NCI-H1694 treated with DMSO at 0.1 percent for 48 hours (cell line): ENCODE measurements at regions not wholly inside any gene's neighbourhood (a gene's known extent, or its start where the extent isn't known, plus 50 kb on each side); places are given as distances from the start of the nearest gene placed in this dataset.

Experiments used
- DNase-seq: peaks from one replicate; lab custom pipeline; 2025; lab: John Stamatoyannopoulos, UW

DNA sequence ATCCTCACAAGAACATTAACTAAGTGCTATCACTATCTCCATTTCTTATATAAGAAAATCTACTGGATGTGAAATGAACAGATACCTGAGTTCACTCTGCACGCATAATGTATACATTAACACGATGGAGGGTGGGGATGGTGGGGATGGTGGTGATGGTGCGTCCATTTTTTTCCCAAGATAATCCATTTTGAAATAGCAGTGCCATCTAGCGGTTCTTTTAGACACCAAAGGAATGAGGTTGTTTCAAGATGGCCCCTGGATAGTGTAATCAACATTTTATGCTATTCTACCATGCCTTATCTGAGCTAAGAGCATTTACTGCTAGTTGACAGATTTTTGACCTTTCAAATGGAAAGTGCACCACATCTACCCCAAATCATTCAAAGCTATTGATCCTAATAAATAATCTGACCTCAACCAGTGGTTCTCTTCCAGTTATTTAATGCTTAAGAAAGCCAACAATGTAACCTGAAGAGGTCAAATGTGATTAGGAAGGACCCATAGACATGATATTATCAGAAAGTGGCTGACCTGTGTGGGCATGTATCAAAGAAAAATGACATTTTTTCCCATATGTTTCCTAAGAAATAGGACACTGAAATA is 714.7 kb upstream of the TENM4 start:
- DNase-seq, result no peak

DNA sequence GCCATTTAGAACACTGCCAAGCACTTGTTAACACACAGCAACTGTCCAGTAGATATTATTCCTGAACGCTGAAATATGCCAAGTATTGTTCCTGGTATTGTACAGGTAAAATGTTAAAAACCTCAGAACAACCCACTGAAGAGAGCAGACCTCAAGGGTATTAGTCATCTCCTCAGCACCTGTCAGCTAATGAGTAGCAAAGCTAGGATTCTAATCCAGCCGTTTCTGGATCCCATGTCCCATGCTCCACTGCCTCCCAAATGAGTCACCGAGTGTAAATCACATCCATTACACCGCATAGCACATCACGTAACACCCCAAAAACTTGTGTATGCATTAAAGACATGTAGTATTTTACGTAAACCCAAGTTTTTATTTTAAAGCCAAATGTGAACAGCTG is 705.4 kb upstream of the TENM4 start:
- no peak for DNase-seq

DNA sequence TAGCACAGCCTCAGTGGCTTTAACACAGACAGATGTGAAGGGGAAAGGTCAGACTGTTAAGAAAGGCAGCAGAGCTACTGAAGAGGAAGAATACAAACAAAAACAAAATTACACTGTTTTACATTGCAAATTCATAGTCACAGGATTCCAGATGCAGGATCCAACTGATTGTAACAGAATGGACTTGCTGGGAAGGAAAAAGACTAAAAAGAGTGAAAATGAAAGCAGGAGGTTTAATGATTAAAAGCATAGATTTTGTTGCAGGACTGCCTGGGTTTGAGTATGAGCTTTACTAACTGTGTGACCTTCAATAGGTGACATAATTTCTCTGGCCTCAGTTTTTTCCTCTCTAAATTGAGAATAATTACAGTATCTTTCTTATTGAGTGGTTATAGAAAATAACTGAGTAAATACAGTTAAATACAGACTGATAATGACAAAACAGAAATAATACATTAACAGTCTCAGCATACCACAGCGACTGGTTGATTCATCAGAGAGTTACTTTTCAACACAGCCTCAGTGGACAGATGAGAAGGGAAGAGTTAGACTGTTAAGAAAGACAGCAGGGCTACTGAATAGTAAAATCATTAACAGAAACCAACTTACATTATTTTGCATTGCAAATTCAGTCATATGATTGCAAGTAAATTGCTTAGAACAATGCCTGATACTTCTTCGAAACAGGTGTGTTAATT is 704.2 kb upstream of the TENM4 start:
- DNase-seq, result no peak

DNA sequence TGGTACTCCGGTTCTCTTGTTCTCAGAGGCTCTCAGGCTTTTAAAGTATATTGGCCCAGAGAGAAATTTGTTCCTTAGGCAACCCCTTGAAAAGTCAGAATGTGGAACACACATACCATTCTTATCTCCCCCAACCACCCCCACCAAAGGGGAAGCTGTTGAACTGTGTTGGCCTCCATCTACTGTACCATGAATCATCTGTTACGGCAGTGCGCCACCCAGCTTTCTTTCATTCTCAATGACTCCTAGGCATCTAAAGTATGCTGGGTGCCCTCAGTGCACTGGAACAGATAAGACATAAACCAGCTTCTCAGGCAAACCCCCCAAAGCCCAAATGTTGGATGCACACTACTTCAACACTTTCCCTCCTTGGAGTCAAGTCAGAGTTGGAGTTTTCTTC is 696.2 kb upstream of the TENM4 start:
- DNase-seq, result no peak

DNA sequence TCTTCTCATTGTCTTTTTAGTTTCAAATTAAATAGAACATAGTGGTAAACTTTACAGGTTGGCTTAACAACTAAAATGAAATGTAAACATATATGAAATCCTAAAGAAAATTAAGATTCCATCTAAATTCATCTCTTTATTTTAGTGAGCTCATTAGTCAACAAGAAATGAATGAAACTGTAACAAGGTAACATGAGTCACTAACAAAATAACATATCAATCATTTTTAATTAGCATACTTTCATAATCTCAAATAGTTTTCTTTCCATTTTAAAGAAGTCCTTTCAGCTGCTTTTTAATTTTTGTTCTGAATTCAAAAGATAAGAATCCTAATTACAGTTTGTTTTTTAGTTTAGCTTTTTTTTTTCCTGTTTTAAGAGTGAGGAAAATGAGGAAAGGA is 688.6 kb upstream of the TENM4 start:
- no peak for DNase-seq

DNA sequence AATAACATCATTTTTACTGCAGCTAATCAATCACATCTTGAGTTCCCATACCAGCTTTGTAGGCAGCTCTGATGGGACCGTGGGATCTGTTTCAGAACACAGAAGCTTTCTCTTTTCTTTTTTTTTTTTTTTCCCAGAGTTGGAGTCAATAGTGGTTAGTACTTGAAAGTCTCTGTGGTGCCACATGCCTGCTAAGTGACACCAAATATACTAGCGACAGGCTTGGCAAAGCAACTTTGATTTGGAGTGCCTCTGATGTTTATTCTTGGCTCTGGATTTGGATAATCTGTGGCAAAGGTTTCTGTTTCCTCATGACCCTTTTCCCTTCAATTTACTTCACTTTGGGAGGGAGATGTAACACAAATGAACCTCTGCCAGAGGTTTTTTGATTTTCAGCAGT is 681.4 kb upstream of the TENM4 start:
- no peak for DNase-seq

DNA sequence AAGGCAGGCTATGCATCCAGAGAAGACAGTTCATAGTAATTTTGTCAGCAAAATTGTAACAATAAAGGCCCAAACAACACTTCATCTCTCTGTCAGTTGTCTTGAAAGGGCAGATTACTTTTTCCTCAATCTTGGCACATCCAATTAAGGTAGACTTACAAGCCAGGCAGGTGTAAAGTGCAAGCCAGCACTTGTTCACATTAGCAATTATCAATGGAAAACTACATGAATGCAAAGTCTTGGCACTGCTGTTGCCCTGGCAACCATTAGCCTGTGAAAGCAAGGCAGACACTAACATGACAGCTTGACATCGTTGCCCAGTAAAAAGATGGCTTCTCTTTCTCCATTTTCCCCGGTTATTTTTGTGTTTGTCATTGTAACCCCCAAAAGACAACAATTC is 677.2 kb upstream of the TENM4 start:
- no peak for DNase-seq

DNA sequence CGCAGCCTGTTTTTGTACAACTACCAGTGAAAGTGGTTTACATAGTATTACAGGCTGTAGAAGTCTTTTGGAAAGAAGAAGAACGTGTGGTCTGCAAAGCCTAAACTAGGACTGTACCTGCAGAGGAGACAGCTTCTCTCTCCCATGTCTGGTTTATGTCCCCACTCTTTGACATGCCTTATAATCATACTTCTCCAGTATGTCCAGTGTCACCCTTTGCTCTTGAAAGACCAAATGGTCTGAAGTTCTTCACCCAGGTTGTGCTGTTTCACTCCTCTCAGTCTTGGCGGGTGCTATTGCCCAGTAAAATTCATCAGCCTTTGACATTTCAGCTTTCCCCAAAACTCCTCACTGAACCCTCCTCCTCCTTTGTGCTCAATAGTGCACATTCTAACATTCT is 676.0 kb upstream of the TENM4 start:
- no peak for DNase-seq

DNA sequence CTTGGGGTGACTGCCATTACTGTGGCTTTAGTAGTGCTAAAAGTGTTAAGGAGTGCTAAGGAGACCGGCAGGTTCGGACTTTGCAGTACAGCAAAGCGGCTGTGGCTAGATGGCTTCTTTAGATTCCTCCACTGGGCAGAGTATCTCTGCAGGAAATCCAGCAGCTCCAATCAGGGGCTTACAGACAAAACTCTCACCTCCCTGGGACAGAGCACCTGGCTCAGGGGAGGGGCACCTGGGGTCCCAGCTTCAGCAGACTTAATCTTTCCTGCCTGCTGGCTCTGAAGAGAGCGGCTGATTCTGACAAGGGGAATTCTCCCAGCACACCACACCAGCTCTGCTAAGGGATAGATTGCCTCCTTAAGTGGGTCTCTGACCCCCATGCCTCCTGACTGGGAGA is 668.8 kb upstream of the TENM4 start:
- no peak for DNase-seq

DNA sequence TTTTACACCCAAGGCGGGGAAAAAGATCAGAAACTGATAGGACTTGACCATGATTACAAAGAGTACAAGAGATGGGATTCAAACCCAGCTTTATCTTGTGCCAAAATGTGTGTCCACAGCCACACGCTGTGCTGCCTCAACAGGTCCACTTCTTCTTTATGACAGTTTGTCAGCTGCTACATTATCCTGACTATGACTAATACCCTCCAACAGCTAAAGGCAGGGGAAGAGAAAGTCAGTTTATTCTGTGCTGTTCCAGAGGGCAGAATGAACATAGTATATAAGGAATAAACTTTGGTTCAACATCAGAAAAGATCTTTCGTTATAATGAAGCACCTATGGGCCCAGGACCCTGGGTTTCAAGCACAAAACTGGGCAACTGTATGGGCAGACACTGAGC is 668.2 kb upstream of the TENM4 start:
- no peak for DNase-seq

DNA sequence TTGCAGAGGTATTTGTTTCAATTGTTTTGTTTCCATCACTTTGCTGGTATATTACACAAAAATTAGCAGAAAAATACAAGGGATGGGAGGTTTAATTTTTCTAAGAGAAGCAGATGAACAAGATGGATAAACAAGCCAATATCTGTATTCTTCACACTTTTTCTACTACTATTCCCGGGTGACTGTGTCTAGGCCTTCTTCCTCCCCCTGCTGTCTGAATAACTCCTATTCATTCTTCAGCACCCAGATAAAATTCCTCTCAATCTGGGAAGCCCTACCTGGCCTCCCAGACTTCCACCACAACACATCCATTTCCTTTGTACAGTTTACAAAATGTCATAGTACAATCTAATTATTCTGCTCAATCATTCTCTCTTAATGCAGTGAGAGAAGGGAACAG is 666.6 kb upstream of the TENM4 start:
- no peak for DNase-seq

DNA sequence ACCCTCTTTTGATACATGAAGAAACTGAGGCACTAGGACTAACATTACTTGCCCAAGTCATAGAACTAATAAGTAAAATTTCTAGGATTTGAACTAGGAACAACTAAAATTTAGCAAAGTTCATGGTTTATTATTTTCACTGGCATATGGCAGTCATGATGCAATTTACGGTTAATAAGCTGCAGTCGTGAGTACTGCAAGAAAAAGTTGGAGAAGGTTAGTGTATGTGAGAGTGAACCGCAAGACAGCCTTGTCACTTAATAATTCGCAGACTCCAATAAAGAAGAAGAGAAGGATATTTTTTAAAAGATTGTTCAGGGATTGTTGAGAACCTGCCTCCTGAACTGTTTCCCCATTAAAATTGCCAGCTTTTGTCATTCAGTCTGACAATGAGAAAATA is 663.4 kb upstream of the TENM4 start:
- no peak for DNase-seq

DNA sequence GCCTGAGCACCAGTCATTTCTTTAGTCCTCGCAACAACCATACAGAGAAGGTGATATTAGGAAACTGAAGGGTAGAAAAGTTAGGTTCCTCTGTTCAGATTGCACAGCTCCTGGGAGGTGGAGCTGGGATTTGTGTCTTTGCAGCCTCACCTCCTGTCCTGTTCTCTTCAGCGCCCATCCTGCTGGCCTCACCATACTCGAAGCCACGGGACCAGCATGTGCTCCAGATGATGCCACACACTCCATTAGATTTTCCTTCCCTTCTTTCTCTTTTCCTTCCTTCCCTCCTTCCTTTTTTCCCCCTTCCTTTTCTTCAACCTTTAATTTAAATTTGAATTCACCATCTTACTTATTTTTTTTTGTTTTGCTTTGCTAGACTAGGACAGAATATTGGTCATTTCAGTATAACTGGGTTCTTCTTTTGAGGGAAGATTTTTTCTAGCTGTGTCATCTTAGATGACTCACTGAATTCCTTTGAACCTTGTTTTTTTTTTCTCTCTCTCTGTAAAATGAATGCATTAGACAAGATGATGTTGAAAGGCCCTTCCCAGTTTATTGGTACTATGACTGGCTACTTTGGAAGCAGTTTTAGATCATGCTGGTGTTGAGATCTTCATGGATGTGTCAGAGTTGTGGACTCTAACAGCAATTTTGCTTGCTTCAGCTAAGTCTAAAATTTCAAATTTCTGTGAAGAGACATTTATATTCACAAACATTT is 662.5 kb upstream of the TENM4 start:
- DNase-seq, result no peak

DNA sequence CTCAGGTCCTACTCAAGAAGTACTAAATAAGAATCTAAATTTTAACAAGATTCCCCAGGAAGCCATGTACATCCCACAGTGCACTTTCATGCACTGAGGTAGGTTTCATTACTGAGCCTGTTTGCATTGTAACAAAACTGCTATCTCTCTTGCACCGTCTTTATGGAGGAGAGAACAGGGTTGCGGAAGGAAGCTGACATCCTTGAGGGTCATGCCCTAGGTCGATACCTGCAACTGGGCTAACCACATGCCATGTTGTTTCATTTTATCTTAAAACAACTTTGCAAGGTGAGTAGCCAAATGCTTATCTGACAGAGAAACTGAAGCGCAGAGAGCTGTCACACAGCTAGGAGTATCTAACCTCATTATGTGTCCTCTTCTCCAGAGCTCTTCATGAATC is 656.3 kb upstream of the TENM4 start:
- no peak for DNase-seq

DNA sequence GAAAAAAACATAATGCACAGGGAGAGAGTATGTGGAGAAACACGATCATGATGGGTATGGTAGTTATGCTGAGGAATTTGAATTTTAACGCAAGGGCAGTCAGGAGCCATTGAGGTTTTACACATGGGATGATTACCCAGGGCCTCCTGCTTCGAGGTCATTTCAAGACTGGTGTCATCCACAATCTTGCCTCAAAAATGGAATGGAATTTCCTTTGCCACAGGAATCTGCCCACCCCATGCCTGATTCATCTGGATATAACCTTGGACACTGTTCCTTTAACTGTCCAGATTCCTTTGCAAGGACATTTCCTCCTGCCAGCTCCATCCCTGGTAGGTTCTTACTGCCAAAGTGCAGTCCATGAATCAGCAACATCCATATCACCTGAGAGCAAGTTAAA is 655.9 kb upstream of the TENM4 start:
- no peak for DNase-seq

DNA sequence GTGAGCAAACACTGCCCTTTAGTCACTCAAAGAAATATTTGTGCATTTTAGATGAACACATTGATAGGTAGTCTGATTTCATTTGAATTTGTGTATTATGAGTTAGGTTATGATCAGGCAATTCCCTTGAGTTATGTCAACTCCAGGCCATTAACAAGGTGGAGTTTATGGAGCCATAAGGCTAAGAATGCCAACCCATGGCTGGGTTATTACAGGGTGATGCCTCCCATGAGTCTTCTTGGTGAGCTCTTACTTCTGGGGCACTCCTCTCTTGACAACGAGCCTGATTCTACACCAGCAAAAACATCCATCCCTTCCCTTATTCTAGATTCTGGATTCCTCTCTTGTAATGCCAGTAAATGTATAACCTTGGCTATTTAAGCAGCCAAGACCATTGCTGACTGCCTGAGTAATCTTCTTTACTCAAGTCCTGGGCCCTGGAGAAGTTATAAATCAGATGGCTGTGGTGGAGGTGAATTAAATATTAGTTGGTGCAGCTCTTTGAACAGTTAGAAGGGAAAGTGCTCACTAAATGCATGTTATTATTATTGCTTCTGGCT is 645.7 kb upstream of the TENM4 start:
- DNase-seq, result no peak

DNA sequence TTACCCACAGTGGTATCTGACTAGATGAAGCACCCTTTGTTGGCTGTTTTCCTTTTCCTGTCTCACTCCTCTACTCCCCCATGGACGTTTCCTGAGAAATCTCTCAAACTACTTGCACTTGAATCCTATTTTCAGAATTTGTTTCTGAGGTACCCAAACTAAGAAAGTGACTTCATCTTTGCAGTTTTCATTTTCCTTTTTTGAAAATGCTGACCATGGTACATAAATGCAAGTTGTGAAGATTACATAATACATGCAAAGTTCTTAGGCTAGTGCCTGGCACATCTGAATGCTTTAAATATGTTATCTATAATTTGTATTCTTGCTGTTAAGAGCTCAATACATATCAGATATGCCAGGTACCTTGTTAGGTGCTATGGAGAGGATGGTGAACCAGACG is 644.7 kb upstream of the TENM4 start:
- DNase-seq, result no peak

DNA sequence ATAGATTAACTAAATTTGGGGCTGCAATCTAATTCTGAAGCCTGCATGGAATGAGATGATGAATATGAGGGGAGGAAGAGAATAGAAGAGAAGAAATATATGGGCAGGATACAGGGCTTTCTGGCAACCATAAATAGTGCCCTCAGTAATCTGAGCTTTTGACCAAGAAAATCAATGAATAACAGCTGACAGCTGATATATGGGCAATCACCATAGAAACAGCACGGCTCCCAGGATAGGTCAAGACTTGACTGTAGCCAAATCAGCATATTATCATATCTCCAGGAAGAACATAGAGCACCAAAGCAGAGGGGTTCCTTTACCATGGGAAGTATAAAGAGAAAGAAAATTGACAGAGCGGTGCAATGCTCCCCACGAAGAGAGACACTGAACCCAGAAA is 643.8 kb upstream of the TENM4 start:
- no peak for DNase-seq

DNA sequence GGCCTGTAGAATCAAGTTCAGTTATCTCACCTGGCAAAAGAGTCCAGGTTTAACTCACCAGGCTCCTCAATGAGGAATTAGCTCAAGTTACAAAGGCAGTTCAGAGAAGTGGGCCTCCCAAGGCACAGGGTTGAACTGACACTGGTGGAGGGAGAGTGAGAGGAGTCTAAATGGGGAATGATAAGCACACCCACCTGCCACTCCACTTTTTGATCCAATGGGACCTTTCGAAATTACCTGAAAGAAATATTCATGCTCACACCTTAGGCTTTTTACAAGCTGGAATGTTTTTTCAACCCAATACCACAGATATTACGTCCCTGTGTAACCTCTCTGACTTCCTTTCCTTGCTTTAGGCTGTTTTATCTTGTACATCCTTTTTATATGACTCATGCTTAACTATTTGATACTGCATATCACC is 642.7 kb upstream of the TENM4 start:
- no peak for DNase-seq

DNA sequence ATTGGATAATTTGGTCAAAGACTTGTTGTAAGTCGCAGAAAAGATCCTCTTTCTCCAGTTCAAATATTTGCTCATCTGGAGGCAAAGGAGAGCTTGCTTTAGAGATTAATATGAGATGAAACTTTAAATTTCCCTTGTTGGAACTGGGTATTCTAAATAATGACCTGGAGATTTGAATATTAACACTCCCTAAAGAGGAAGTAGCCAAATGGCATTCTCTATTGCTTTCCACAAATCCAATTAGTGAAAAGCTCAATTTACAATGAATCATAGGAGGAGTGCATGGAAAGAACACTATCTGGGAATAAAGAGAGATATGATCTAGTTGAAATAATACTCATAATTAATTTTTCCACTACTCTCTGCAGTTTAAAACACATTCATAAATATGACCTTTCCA is 641.6 kb upstream of the TENM4 start:
- no peak for DNase-seq

DNA sequence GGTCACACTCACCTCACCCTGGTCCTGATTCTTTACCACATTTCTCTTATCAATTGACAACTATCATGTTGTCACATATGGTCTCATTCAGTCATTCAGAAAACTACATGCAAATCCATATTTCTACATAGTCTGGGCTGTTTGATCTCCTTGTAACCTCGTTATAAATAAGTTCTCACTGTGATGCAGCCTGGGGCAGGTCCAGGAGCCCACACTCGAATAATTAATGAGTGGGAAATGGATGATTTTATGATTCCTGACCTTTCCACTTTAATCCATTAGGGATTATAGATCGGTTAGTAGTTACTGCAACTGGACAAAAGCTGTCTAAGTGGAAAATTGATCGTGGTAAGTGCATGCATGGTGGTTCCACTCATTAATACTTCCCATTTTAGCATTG is 636.3 kb upstream of the TENM4 start:
- DNase-seq, result no peak

DNA sequence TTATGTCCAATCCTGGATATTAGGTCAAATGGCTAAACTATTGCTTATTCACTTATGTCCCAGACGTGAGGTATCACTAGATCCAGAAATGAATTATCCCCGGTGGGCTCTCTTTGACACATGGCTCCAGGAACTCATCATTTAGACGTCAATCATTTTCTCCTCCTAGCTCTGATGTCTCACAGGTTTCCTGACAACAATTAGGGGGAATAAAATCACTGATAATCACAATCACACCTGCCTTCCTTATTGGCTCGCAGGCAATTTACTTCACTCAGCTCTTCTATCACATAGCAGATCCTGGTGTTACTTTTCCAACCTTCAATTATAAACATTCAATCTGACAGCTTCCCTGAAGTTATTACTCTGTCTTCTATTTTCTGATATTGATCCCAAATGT is 634.0 kb upstream of the TENM4 start:
- no peak for DNase-seq

DNA sequence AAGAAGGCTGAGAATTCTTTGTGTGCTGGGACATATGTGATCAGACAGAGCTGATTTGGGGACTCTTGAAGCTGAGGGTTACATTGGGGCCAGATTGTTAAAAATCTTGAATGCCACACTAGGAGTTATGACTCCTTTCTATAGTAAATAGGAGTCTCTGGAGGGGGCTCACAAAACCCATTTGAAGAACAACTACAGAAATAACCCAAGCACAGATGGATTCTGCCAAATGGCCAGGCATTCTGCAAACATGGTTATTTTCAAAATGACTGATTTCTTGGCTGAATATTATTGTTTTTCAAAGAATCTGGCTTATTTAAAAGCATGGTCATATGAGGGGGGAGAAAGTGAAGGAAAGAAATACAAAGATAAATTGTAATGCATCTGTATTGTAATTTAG is 625.5 kb upstream of the TENM4 start:
- no peak for DNase-seq
